ENCODE measurements at regions not wholly inside any gene's neighbourhood (a gene's known extent, or its start where the extent isn't known, plus 50 kb on each side); places are given as distances from the start of the nearest gene placed in this dataset.

DNA sequence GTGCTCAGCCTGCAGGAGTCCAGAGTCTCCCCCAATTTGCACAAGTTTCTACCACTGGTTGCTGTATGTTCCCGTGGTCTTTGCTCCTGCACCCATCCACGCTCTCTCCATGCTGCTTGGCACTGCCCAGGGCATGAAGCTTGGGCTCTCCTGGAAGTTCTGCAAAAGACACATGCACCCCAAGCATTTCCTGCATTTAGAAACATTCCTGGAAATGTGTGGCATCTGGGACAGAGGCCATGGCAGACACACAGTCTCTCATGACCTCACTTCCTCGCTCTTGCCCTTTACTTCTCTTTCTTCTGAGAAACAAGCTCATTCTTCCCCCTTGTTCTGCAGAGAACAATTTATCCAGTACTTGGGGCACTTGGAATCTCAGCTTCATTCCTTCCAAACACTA is 489.5 kb downstream of the BUD13 start:
- TF ChIP-seq CTCF (IDR thresholded peaks at IDR 0.05; ENCODE audit: low read depth, low read length), result no peak
- no peak for TF ChIP-seq EZH2phosphoT487 (IDR thresholded peaks at IDR 0.05; ENCODE audit: low read depth)

Measured in OCI-LY3 (cell line).